ENCODE measurements at regions not wholly inside any gene's neighbourhood (a gene's known extent, or its start where the extent isn't known, plus 50 kb on each side); places are given as distances from the start of the nearest gene placed in this dataset.

- no peak overlapping the region for H3K4me3 ChIP-seq
- H3K27ac ChIP-seq, result no peak overlapping the region
- no peaks in the 10 kb centered on the region for H3K27me3 ChIP-seq
- H3K4me1 ChIP-seq, result no peaks in the 10 kb centered on the region
- H3K36me3 ChIP-seq, result no peaks in the 10 kb centered on the region
- TF ChIP-seq POLR2A (IDR thresholded peaks at IDR 0.05), result no peak
- TF ChIP-seq EP300 (IDR thresholded peaks at IDR 0.05), result no peak
- TF ChIP-seq, protein P1, sequence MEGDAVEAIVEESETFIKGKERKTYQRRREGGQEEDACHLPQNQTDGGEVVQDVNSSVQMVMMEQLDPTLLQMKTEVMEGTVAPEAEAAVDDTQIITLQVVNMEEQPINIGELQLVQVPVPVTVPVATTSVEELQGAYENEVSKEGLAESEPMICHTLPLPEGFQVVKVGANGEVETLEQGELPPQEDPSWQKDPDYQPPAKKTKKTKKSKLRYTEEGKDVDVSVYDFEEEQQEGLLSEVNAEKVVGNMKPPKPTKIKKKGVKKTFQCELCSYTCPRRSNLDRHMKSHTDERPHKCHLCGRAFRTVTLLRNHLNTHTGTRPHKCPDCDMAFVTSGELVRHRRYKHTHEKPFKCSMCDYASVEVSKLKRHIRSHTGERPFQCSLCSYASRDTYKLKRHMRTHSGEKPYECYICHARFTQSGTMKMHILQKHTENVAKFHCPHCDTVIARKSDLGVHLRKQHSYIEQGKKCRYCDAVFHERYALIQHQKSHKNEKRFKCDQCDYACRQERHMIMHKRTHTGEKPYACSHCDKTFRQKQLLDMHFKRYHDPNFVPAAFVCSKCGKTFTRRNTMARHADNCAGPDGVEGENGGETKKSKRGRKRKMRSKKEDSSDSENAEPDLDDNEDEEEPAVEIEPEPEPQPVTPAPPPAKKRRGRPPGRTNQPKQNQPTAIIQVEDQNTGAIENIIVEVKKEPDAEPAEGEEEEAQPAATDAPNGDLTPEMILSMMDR (IDR thresholded peaks at IDR 0.05), result no peak
- TF ChIP-seq POLR2AphosphoS5 (IDR thresholded peaks at IDR 0.05), result no peak
- 70% methylated on average over 1 of the region's 1 CpG; no CpG with 5 or more reads in 1 of the 2 donors for WGBS, 2 donors (ENCODE audit: low coverage in 1 of 2)
- no peaks in the 10 kb centered on the region for H3K9me3 ChIP-seq
- ATAC-seq, result no peak
Measured at GRCh38 chr1:181392613-181393220, 90.6 kb upstream of the CACNA1E start.

GRCh38 chr1:181394766-181395165 lies 88.6 kb upstream of the CACNA1E start:
- 89 to 90% methylated on average over 2 of the region's 2 CpGs for WGBS, 2 donors (ENCODE audit: low coverage in 1 of 2)
- H3K27ac ChIP-seq, result no peak overlapping the region
- H3K4me3 ChIP-seq, result no peak overlapping the region
- no peaks in the 10 kb centered on the region for H3K36me3 ChIP-seq
- no peaks in the 10 kb centered on the region for H3K9me3 ChIP-seq
- H3K4me1 ChIP-seq, result no peaks in the 10 kb centered on the region
- no peak for ATAC-seq
- TF ChIP-seq POLR2A (IDR thresholded peaks at IDR 0.05) (no peak), EP300 (IDR thresholded peaks at IDR 0.05) (no peak), POLR2AphosphoS5 (IDR thresholded peaks at IDR 0.05) (no peak)
- TF ChIP-seq, protein P1 (IDR thresholded peaks at IDR 0.05), result no peak
- H3K27me3 ChIP-seq, result no peaks in the 10 kb centered on the region

DNA sequence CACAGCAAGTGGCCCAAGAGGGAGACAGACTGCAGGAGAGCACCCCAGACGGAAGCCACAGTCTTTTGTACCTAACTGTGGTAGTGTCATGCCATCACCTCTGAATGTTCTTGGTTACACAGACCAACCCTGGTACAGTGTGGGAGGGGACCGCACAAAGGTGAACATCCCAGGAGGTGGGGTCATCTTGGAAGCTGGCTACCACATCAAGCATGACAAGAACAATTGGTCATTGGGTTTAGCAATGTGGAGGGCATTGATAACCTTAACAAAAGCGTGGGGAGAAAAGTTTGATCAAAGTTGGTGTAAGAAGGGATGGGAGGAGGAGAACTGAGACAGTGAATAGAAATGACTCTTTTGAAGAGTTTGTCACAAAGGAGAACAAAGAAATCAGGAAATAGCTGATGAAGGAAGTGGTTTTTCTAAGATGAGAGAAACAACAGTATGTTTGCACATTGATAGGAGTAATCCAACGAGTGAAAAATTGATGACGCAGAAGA lies 87.1 kb upstream of the CACNA1E start:
- Histone ChIP-seq H3K9me3 (no peaks in the 10 kb centered on the region), H3K4me1 (no peaks in the 10 kb centered on the region), H3K27me3 (no peaks in the 10 kb centered on the region), H3K4me3 (no peak overlapping the region), H3K36me3 (no peaks in the 10 kb centered on the region), H3K27ac (no peak overlapping the region)
- no peak for ATAC-seq
- TF ChIP-seq POLR2AphosphoS5 (IDR thresholded peaks at IDR 0.05), result no peak
- TF ChIP-seq EP300 (IDR thresholded peaks at IDR 0.05), result no peak
- TF ChIP-seq POLR2A (IDR thresholded peaks at IDR 0.05), result no peak
- TF ChIP-seq, protein P1 (IDR thresholded peaks at IDR 0.05), result no peak
- WGBS, 2 donors (ENCODE audit: low coverage in 1 of 2), result 69 to 96% methylated on average over 3 to 4 of the region's 5 CpGs

GRCh38 chr1:181396811-181397210 lies 86.5 kb upstream of the CACNA1E start:
- Histone ChIP-seq H3K4me1 (no peaks in the 10 kb centered on the region), H3K36me3 (no peaks in the 10 kb centered on the region), H3K27me3 (no peaks in the 10 kb centered on the region), H3K4me3 (no peak overlapping the region), H3K9me3 (no peaks in the 10 kb centered on the region), H3K27ac (no peak overlapping the region)
- 80% methylated on average over 1 of the region's 1 CpG; no CpG with 5 or more reads in 1 of the 2 donors for WGBS, 2 donors (ENCODE audit: low coverage in 1 of 2)
- no peak for TF ChIP-seq EP300 (IDR thresholded peaks at IDR 0.05)
- no peak for TF ChIP-seq POLR2AphosphoS5 (IDR thresholded peaks at IDR 0.05)
- TF ChIP-seq, protein P1 (IDR thresholded peaks at IDR 0.05), result no peak
- no peak for TF ChIP-seq POLR2A (IDR thresholded peaks at IDR 0.05)
- no peak for ATAC-seq

DNA sequence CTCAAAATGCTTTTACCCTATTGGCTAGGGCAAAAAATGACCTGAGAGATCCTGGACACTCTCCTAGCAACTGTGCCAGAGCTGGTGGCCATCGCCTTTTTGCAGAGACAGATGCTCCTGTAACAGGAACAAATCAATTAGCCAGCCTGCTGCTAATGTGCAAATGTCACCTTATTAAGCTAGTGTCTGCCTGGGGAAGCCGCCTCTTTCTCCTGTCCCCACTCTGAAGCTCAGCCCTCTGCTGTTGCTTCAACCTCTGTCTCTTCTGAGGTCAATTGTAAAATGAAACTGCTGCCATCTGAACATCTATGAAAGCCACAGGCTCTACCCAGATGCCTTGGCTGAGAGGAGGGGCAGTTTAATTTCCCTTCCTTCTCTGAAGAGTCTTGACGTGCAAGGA lies 85.5 kb upstream of the CACNA1E start:
- ATAC-seq, result no peak
- H3K4me1 ChIP-seq, result no peaks in the 10 kb centered on the region
- no peaks in the 10 kb centered on the region for H3K9me3 ChIP-seq
- no peaks in the 10 kb centered on the region for H3K36me3 ChIP-seq
- H3K4me3 ChIP-seq, result no peak overlapping the region
- TF ChIP-seq POLR2AphosphoS5 (IDR thresholded peaks at IDR 0.05), result no peak
- H3K27me3 ChIP-seq, result no peaks in the 10 kb centered on the region
- WGBS, 2 donors (ENCODE audit: low coverage in 1 of 2), result 45 to 100% methylated on average over 1 to 3 of the region's 3 CpGs
- H3K27ac ChIP-seq, result no peak overlapping the region

Measured in gastroesophageal sphincter (tissue), 4 donors.